Neuronal stem cell (in vitro differentiated cells): ENCODE measurements at regions not wholly inside any gene's neighbourhood (a gene's known extent, or its start where the extent isn't known, plus 50 kb on each side); places are given as distances from the start of the nearest gene placed in this dataset.

Source experiments
- DNase-seq: peaks from one replicate; pipeline ENCODE4 v3.0.0-alpha.2; 2013; ENCODE audit warnings: low spot score
- H2AFZ ChIP-seq: one replicate; pipeline ENCODE4 v1.6.1; 2013; ENCODE audit warnings: mild to moderate bottlenecking, low read length, inconsistent platforms
- H2AK5ac ChIP-seq: 2 replicates; pipeline ENCODE4 v1.6.1; 2013; ENCODE audit warnings: low read depth, mild to moderate bottlenecking, inconsistent platforms, low read length, moderate library complexity, mixed read lengths
- H2BK120ac ChIP-seq: 2 replicates; pipeline ENCODE4 v1.6.1; 2013; ENCODE audit warnings: low read depth, mild to moderate bottlenecking, inconsistent platforms, low read length, moderate library complexity, mixed read lengths
- H2BK12ac ChIP-seq: one replicate; pipeline ENCODE4 v1.6.1; 2013; ENCODE audit warnings: low read length, inconsistent platforms
- H2BK15ac ChIP-seq: 2 replicates; pipeline ENCODE4 v1.6.1; 2013; ENCODE audit warnings: mild to moderate bottlenecking, low read length, inconsistent platforms, mixed read lengths
- H2BK5ac ChIP-seq: one replicate; pipeline ENCODE4 v1.6.1; 2013; ENCODE audit warnings: inconsistent platforms, mild to moderate bottlenecking, low read length, moderate library complexity
- H3K14ac ChIP-seq: one replicate; pipeline ENCODE4 v1.6.1; 2013; ENCODE audit warnings: low read length, inconsistent platforms
- H3K18ac ChIP-seq: 2 replicates; pipeline ENCODE4 v1.6.1; 2013; ENCODE audit warnings: low read length, inconsistent platforms
- H3K23ac ChIP-seq: 2 replicates; pipeline ENCODE4 v1.6.1; 2013; ENCODE audit warnings: low read depth, mild to moderate bottlenecking, mixed read lengths, low read length, inconsistent platforms; ENCODE audit not compliant: poor library complexity
- H3K27ac ChIP-seq: replicated peaks from 3 replicates; pipeline ENCODE4 v1.5.1; 2013; ENCODE audit warnings: low read length, inconsistent platforms
- H3K27me3 ChIP-seq, 3 experiments: 2 replicates each; pipeline ENCODE4 v1.6.1; 2013; ENCODE audit warnings: low read length in 3 of 3, mild to moderate bottlenecking in 2 of 3, inconsistent platforms in 1 of 3, low read depth in 1 of 3, mixed read lengths in 1 of 3, moderate library complexity in 1 of 3; ENCODE audit not compliant: control insufficient read depth in 3 of 3, insufficient read depth in 3 of 3
- H3K36me3 ChIP-seq, 2 donors: replicated peaks in 1 of 2; 2 replicates each; pipeline ENCODE4 v1.6.1; 2013; ENCODE audit warnings: low read length in 2 of 2; ENCODE audit not compliant: control insufficient read depth in 2 of 2, insufficient read depth in 2 of 2
- H3K4ac ChIP-seq: 2 replicates; pipeline ENCODE4 v1.6.1; 2013; ENCODE audit warnings: inconsistent platforms, mild to moderate bottlenecking, low read length, moderate library complexity
- H3K4me1 ChIP-seq, 2 donors: 1 replicate in 1 of 2; 2 replicates in 1 of 2; pipeline ENCODE4 v1.6.1; 2013; ENCODE audit warnings: low read length in 2 of 2, low read depth in 1 of 2; ENCODE audit not compliant: control insufficient read depth in 2 of 2, insufficient read depth in 1 of 2
- H3K4me2 ChIP-seq: one replicate; pipeline ENCODE4 v1.6.1; 2013; ENCODE audit warnings: mild to moderate bottlenecking, low read length, inconsistent platforms; ENCODE audit not compliant: insufficient read depth, poor library complexity, severe bottlenecking
- H3K4me3 ChIP-seq, 2 donors: 2 replicates each; pipeline ENCODE4 v1.5.1; 2013; ENCODE audit warnings: low read length in 2 of 2, mild to moderate bottlenecking in 2 of 2, inconsistent platforms in 1 of 2, moderate library complexity in 1 of 2
- H3K79me1 ChIP-seq: one replicate; pipeline ENCODE4 v1.6.1; 2013; ENCODE audit warnings: low read depth, mild to moderate bottlenecking, inconsistent platforms, low read length, moderate library complexity
- H3K9ac ChIP-seq: one replicate; pipeline ENCODE4 v1.6.1; 2013; ENCODE audit warnings: mild to moderate bottlenecking, low read depth, low read length, inconsistent platforms; ENCODE audit not compliant: poor library complexity
- H3K9me3 ChIP-seq, 2 donors: replicated peaks in 1 of 2; 2 replicates each; pipeline versions ENCODE3 to v1.6.1; 2013; ENCODE audit warnings: low read length in 2 of 2, mild to moderate bottlenecking in 2 of 2, inconsistent platforms in 1 of 2, low read depth in 1 of 2, mixed read lengths in 1 of 2, moderate library complexity in 1 of 2; ENCODE audit not compliant: control insufficient read depth in 2 of 2, insufficient read depth in 1 of 2
- H4K8ac ChIP-seq: one replicate; pipeline ENCODE4 v1.6.1; 2013; ENCODE audit warnings: low read depth, mild to moderate bottlenecking, inconsistent platforms, low read length, moderate library complexity
- H4K91ac ChIP-seq: one replicate; pipeline ENCODE4 v1.6.1; 2013; ENCODE audit warnings: low read length, low read depth, mild to moderate bottlenecking, inconsistent platforms; ENCODE audit not compliant: poor library complexity
- WGBS, 2 donors: extraction: QIAGEN DNeasy Blood & Tissue Kit; methylation state at CpG; one replicate each; pipeline ENCODE4 v1.1.7; 2013; ENCODE audit warnings: missing lambda C conversion rate in 2 of 2, mixed read lengths in 1 of 2; ENCODE audit not compliant: insufficient read length in 2 of 2, insufficient replicate concordance in 1 of 2; ENCODE audit errors: extremely low coverage in 2 of 2; 5-methylcytosine and 5-hydroxymethylcytosine counted together

GRCh38 chr16:17014484-17015121 lies 456.2 kb downstream of the XYLT1 start:
- no peak overlapping the region for H3K27ac ChIP-seq
- no peak overlapping the region for H2BK120ac ChIP-seq
- no peak overlapping the region for H2BK12ac ChIP-seq
- H3K4me3 ChIP-seq, result no peak overlapping the region
- H3K4me1 ChIP-seq, result no peaks in the 10 kb centered on the region
- H2AK5ac ChIP-seq, result no peak overlapping the region
- no peaks in the 10 kb centered on the region for H3K36me3 ChIP-seq
- peaks cover 0 to 8% (median 0%) of the 10 kb centered on the region in 3 experiments for H3K27me3 ChIP-seq
- H3K4me2 ChIP-seq, result no peak overlapping the region
- H4K8ac ChIP-seq, result no peak overlapping the region
- H2AFZ ChIP-seq, result no peak overlapping the region
- H3K18ac ChIP-seq, result no peak overlapping the region
- no peaks in the 10 kb centered on the region for H3K79me1 ChIP-seq
- no peak for DNase-seq
- no peak overlapping the region for H3K4ac ChIP-seq
- H3K23ac ChIP-seq, result no peak overlapping the region
- H4K91ac ChIP-seq, result no peak overlapping the region
- no peak overlapping the region for H3K14ac ChIP-seq
- H2BK5ac ChIP-seq, result no peak overlapping the region
- H3K9me3 ChIP-seq, result no peaks in the 10 kb centered on the region
- H2BK15ac ChIP-seq, result no peak overlapping the region
- WGBS, 2 donors, result no CpG with 5 or more reads among the region's 6 CpGs
- H3K9ac ChIP-seq, result no peak overlapping the region

GRCh38 chr16:17015702-17016101 lies 455.1 kb downstream of the XYLT1 start:
- Histone ChIP-seq H2BK120ac (no peak overlapping the region), H3K18ac (no peak overlapping the region)
- no CpG with 5 or more reads among the region's 6 CpGs for WGBS, 2 donors

DNA sequence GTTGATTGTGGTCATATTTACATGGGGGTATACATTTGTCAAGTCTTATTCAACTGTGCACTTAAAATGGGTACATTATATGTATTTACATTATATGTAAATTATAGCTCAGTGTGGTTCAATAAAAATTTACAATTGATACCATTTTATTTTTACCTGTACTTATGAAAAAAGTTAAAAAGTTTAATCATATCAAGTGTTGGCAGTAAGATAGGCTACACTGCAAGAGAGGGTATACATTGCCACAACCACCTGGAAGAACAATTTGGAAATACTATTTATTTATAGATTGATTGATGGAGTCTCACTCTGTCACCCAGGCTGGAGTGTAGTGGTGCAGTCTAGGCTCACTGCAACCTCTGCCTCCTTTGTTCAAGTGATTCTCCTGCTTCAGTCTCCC lies 453.3 kb downstream of the XYLT1 start:
- Histone ChIP-seq H3K4ac (no peak overlapping the region), H3K4me2 (no peak overlapping the region), H2BK120ac (no peak overlapping the region), H3K23ac (no peak overlapping the region), H2AK5ac (no peak overlapping the region), H3K18ac (no peak overlapping the region), H2BK15ac (no peak overlapping the region), H3K14ac (no peak overlapping the region), H2BK5ac (no peak overlapping the region), H3K27ac (no peak overlapping the region), H4K8ac (no peak overlapping the region), H3K27me3 (peaks cover 0 to 8% (median 0%) of the 10 kb centered on the region in 3 experiments), H4K91ac (no peak overlapping the region), H3K9ac (no peak overlapping the region), H3K4me1 (peaks cover 0 to under 1% of the 10 kb centered on the region in 2 donors), H3K9me3 (no peaks in the 10 kb centered on the region), H2AFZ (no peak overlapping the region), H3K4me3 (no peak overlapping the region), H3K36me3 (no peaks in the 10 kb centered on the region), H3K79me1 (no peaks in the 10 kb centered on the region), H2BK12ac (no peak overlapping the region)
- DNase-seq, result no peak

More at GRCh38 chr16:17015702-17016101, 455.1 kb downstream of the XYLT1 start:
- Histone ChIP-seq H3K27ac (no peak overlapping the region), H2AK5ac (no peak overlapping the region), H3K4me1 (no peaks in the 10 kb centered on the region), H3K4me2 (no peak overlapping the region), H3K4me3 (no peak overlapping the region), H2BK5ac (no peak overlapping the region), H2AFZ (no peak overlapping the region), H3K36me3 (no peaks in the 10 kb centered on the region), H3K27me3 (peaks cover 0 to 8% (median 0%) of the 10 kb centered on the region in 3 experiments), H2BK15ac (no peak overlapping the region), H3K79me1 (no peaks in the 10 kb centered on the region), H4K91ac (no peak overlapping the region), H3K23ac (no peak overlapping the region), H3K14ac (no peak overlapping the region), H2BK12ac (no peak overlapping the region), H3K9ac (no peak overlapping the region), H3K9me3 (no peaks in the 10 kb centered on the region), H4K8ac (no peak overlapping the region), H3K4ac (no peak overlapping the region)
- DNase-seq, result no peak

- H3K9me3 ChIP-seq, result no peaks in the 10 kb centered on the region
- H4K8ac ChIP-seq, result no peak overlapping the region
- H3K14ac ChIP-seq, result no peak overlapping the region
- no peak overlapping the region for H3K4me2 ChIP-seq
- no peak overlapping the region for H4K91ac ChIP-seq
- no peaks in the 10 kb centered on the region for H3K36me3 ChIP-seq
- no CpG with 5 or more reads among the region's 4 CpGs for WGBS, 2 donors
- H3K27me3 ChIP-seq, result peaks cover 0 to 3% (median 0%) of the 10 kb centered on the region in 3 experiments
- no peak overlapping the region for H2BK5ac ChIP-seq
- H3K18ac ChIP-seq, result no peak overlapping the region
- H2BK12ac ChIP-seq, result no peak overlapping the region
- no peak for DNase-seq
- H3K23ac ChIP-seq, result no peak overlapping the region
- no peak overlapping the region for H2BK15ac ChIP-seq
- no peak overlapping the region for H3K9ac ChIP-seq
- no peak overlapping the region for H3K4ac ChIP-seq
- H3K27ac ChIP-seq, result no peak overlapping the region
- no peak overlapping the region for H2BK120ac ChIP-seq
- no peak overlapping the region for H2AK5ac ChIP-seq
- H3K79me1 ChIP-seq, result no peaks in the 10 kb centered on the region
- no peak overlapping the region for H3K4me3 ChIP-seq
- H2AFZ ChIP-seq, result no peak overlapping the region
- peaks cover 0 to 9% of the 10 kb centered on the region in 2 donors for H3K4me1 ChIP-seq
Measured at GRCh38 chr16:17018585-17018939, 452.2 kb downstream of the XYLT1 start.
